ENCODE measurements at regions not wholly inside any gene's neighbourhood (a gene's known extent, or its start where the extent isn't known, plus 50 kb on each side); places are given as distances from the start of the nearest gene placed in this dataset.
A peak's percentile ranks its signal among the peaks of the same experiment; 100 is the strongest.

- Histone ChIP-seq H3K27ac (ENCODE audit: low read depth in 2 of 2, low read length in 1 of 2) (peak overlapping the region in 1 of 2 experiments; percentile 15; a peak in 1 of 4 replicates), H3K4me2 (no peak overlapping the region), H3K9me3 (no peaks in the 10 kb centered on the region), H4K20me1 (ENCODE audit: insufficient read depth) (no peaks in the 10 kb centered on the region), H3F3A (replicated peaks; ENCODE audit: insufficient read depth) (no peaks in the 10 kb centered on the region), H3K4me1 (ENCODE audit: control insufficient read depth in 1 of 2, insufficient read depth in 2 of 2, low read depth in 1 of 2, low read length in 1 of 2) (peaks cover 0 to 7% of the 10 kb centered on the region in 2 experiments; a peak in 1 of 4 replicates), H3K27me3 (ENCODE audit: insufficient read depth) (no peaks in the 10 kb centered on the region), H3K9me2 (no peaks in the 10 kb centered on the region), H3K4me3 (ENCODE audit: low read depth in 2 of 2, low read length in 1 of 2) (no peak overlapping the region), H2AFZ (ENCODE audit: low read depth) (peak overlapping the region; percentile 30; the same call in 1 of the 2 replicates), H3K36me3 (replicated peaks in 1 of 2; ENCODE audit: control insufficient read depth in 1 of 2, insufficient read depth in 2 of 2, low read length in 1 of 2) (no peaks in the 10 kb centered on the region), H3K79me2 (ENCODE audit: insufficient read depth) (no peaks in the 10 kb centered on the region), H3K9ac (no peak overlapping the region; the same call in 1 of the 2 replicates)
- POLR2A ChIA-PET = no interaction called here
- CTCF ChIA-PET = no interaction called here
- WGBS (ENCODE audit: low lambda C conversion rate) = 86% methylated on average over 7 of the region's 7 CpGs
- DNase-seq = no peak
- no peak for TF ChIP-seq SIN3A (IDR thresholded peaks at IDR 0.05; ENCODE audit: borderline replicate concordance, low read depth, low read length)
- no peak for TF ChIP-seq ZBTB33 (IDR thresholded peaks at IDR 0.05; ENCODE audit: borderline replicate concordance, low read depth)
- TF ChIP-seq, protein P1, sequence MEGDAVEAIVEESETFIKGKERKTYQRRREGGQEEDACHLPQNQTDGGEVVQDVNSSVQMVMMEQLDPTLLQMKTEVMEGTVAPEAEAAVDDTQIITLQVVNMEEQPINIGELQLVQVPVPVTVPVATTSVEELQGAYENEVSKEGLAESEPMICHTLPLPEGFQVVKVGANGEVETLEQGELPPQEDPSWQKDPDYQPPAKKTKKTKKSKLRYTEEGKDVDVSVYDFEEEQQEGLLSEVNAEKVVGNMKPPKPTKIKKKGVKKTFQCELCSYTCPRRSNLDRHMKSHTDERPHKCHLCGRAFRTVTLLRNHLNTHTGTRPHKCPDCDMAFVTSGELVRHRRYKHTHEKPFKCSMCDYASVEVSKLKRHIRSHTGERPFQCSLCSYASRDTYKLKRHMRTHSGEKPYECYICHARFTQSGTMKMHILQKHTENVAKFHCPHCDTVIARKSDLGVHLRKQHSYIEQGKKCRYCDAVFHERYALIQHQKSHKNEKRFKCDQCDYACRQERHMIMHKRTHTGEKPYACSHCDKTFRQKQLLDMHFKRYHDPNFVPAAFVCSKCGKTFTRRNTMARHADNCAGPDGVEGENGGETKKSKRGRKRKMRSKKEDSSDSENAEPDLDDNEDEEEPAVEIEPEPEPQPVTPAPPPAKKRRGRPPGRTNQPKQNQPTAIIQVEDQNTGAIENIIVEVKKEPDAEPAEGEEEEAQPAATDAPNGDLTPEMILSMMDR (IDR thresholded peaks at IDR 0.05) = no peak
- no peak for TF ChIP-seq RAD21 (IDR thresholded peaks at IDR 0.05; ENCODE audit: low read length)
- no peak for TF ChIP-seq FOXM1 (IDR thresholded peaks at IDR 0.05; ENCODE audit: low read depth)
- no peak for TF ChIP-seq GABPA (IDR thresholded peaks at IDR 0.05; ENCODE audit: low read depth)
Measured at GRCh38 chr4:123631786-123632692, 235.4 kb downstream of the SPRY1 start.

DNA sequence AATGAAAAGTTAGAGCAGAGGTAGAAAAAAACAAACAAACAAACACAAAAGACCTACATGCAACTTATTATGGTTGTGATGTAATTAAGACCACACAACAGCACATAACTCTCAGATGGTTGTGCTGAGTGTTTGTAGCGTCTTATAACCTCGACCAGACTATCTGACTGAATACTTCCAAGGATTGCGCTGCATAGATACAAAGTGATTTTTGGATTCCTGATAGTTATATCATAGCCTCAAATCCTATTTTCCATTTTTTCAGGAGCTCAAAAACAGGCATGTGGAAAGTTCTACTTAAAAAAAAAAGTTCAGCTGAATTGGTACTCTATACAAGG is 236.1 kb downstream of the SPRY1 start:
- Histone ChIP-seq H2AFZ (ENCODE audit: low read depth) (no peak overlapping the region), H3K9me3 (no peaks in the 10 kb centered on the region), H3K27me3 (ENCODE audit: insufficient read depth) (no peaks in the 10 kb centered on the region), H3K4me2 (no peak overlapping the region), H3K27ac (ENCODE audit: low read depth in 2 of 2, low read length in 1 of 2) (no peak overlapping the region), H3K4me3 (ENCODE audit: low read depth in 2 of 2, low read length in 1 of 2) (no peak overlapping the region), H3K36me3 (replicated peaks in 1 of 2; ENCODE audit: control insufficient read depth in 1 of 2, insufficient read depth in 2 of 2, low read length in 1 of 2) (no peaks in the 10 kb centered on the region), H3K9ac (no peak overlapping the region), H3K79me2 (ENCODE audit: insufficient read depth) (no peaks in the 10 kb centered on the region), H3F3A (replicated peaks; ENCODE audit: insufficient read depth) (no peaks in the 10 kb centered on the region), H4K20me1 (ENCODE audit: insufficient read depth) (no peaks in the 10 kb centered on the region), H3K4me1 (ENCODE audit: control insufficient read depth in 1 of 2, insufficient read depth in 2 of 2, low read depth in 1 of 2, low read length in 1 of 2) (peaks cover 0 to 7% of the 10 kb centered on the region in 2 experiments; a peak in 1 of 4 replicates), H3K9me2 (no peaks in the 10 kb centered on the region)
- POLR2A ChIA-PET = no interaction called here
- no peak for TF ChIP-seq NFIC (IDR thresholded peaks at IDR 0.05; ENCODE audit: borderline replicate concordance)
- DNase-seq = no peak
- CTCF ChIA-PET = no interaction called here
- WGBS (ENCODE audit: low lambda C conversion rate) = 72% methylated on average over 3 of the region's 3 CpGs

Data from SK-N-SH (cell line).